Effector memory CD4-positive, alpha-beta T cell (primary cell): ENCODE measurements at regions not wholly inside any gene's neighbourhood (a gene's known extent, or its start where the extent isn't known, plus 50 kb on each side); places are given as distances from the start of the nearest gene placed in this dataset.
"Not testable (repeated sequence)": the region's sequence is repeated elsewhere in the genome, so short reads cannot be mapped to it uniquely, and the experiment has no call there.

Experiments
- DNase-seq, 3 donors: peaks; one replicate each; pipeline ENCODE4 v3.0.0-alpha.2; 2020
- H3K27ac ChIP-seq: 2 replicates; pipeline ENCODE4 v1.7.0; 2013; ENCODE audit warnings: mild to moderate bottlenecking, low read length, moderate library complexity; ENCODE audit not compliant: insufficient read depth, poor library complexity, severe bottlenecking
- H3K27me3 ChIP-seq: replicated peaks from 2 replicates; pipeline ENCODE4 v1.7.0; 2013; ENCODE audit warnings: mild to moderate bottlenecking, low read length; ENCODE audit not compliant: insufficient read depth, control insufficient read depth, poor library complexity, severe bottlenecking
- H3K36me3 ChIP-seq: 2 replicates; pipeline ENCODE4 v1.7.0; 2013; ENCODE audit warnings: mild to moderate bottlenecking, low read length, moderate library complexity; ENCODE audit not compliant: control insufficient read depth, insufficient read depth
- H3K4me1 ChIP-seq: 2 replicates; pipeline ENCODE4 v1.7.0; 2013; ENCODE audit warnings: low read length, mild to moderate bottlenecking; ENCODE audit not compliant: control insufficient read depth, insufficient read depth, poor library complexity, severe bottlenecking
- H3K4me3 ChIP-seq: 2 replicates; pipeline ENCODE4 v1.7.0; 2013; ENCODE audit warnings: low read length, low read depth, mild to moderate bottlenecking; ENCODE audit not compliant: insufficient read depth, poor library complexity, severe bottlenecking
- H3K9me3 ChIP-seq: 2 replicates; pipeline ENCODE4 v1.7.0; 2013; ENCODE audit warnings: mild to moderate bottlenecking, low read length, moderate library complexity; ENCODE audit not compliant: control insufficient read depth

- H3K4me3 ChIP-seq: no peak overlapping the region
- H3K9me3 ChIP-seq: no peaks in the 10 kb centered on the region
- DNase-seq: no peak
- H3K27me3 ChIP-seq: no peaks in the 10 kb centered on the region
- H3K36me3 ChIP-seq: no peaks in the 10 kb centered on the region
- H3K27ac ChIP-seq: no peak overlapping the region
- H3K4me1 ChIP-seq: no peaks in the 10 kb centered on the region
Observed at GRCh38 chr2:83826577-83826976, 632.5 kb downstream of the SUCLG1 start.

GRCh38 chr2:83823229-83823628 is 635.9 kb downstream of the SUCLG1 start:
- no peaks in the 10 kb centered on the region for H3K9me3 ChIP-seq
- no peaks in the 10 kb centered on the region for H3K27me3 ChIP-seq
- DNase-seq: no peak
- no peak overlapping the region for H3K27ac ChIP-seq
- H3K4me1 ChIP-seq: no peaks in the 10 kb centered on the region
- no peaks in the 10 kb centered on the region for H3K36me3 ChIP-seq
- no peak overlapping the region for H3K4me3 ChIP-seq

GRCh38 chr2:83817511-83817910 is 641.6 kb downstream of the SUCLG1 start:
- Histone ChIP-seq H3K36me3 (no peaks in the 10 kb centered on the region), H3K27ac (no peak overlapping the region), H3K4me1 (no peaks in the 10 kb centered on the region), H3K27me3 (no peaks in the 10 kb centered on the region), H3K4me3 (no peak overlapping the region), H3K9me3 (no peaks in the 10 kb centered on the region)
- no peak for DNase-seq

GRCh38 chr2:83808878-83809277 is 650.2 kb downstream of the SUCLG1 start:
- no peak for DNase-seq
- Histone ChIP-seq H3K9me3 (no peaks in the 10 kb centered on the region), H3K4me1 (no peaks in the 10 kb centered on the region), H3K4me3 (no peak overlapping the region), H3K27ac (no peak overlapping the region), H3K27me3 (no peaks in the 10 kb centered on the region), H3K36me3 (no peaks in the 10 kb centered on the region)

- no peaks in the 10 kb centered on the region for H3K27me3 ChIP-seq
- H3K4me1 ChIP-seq: no peaks in the 10 kb centered on the region
- no peak for DNase-seq
- no peaks in the 10 kb centered on the region for H3K9me3 ChIP-seq
- H3K36me3 ChIP-seq: no peaks in the 10 kb centered on the region
- H3K4me3 ChIP-seq: no peak overlapping the region
- H3K27ac ChIP-seq: no peak overlapping the region
Observed at GRCh38 chr2:83802604-83803003, 656.5 kb downstream of the SUCLG1 start.

- no peaks in the 10 kb centered on the region for H3K4me1 ChIP-seq
- H3K9me3 ChIP-seq: no peaks in the 10 kb centered on the region
- no peak for DNase-seq
- no peak overlapping the region for H3K27ac ChIP-seq
- H3K36me3 ChIP-seq: no peaks in the 10 kb centered on the region
- H3K27me3 ChIP-seq: no peaks in the 10 kb centered on the region
- H3K4me3 ChIP-seq: no peak overlapping the region
Observed at GRCh38 chr2:83795777-83796176, 663.3 kb downstream of the SUCLG1 start.

GRCh38 chr2:83790467-83790866 is 668.6 kb downstream of the SUCLG1 start:
- H3K9me3 ChIP-seq, H3K4me3 ChIP-seq, H3K36me3 ChIP-seq, H3K4me1 ChIP-seq, DNase-seq, H3K27ac ChIP-seq, H3K27me3 ChIP-seq: not testable (repeated sequence)

GRCh38 chr2:83789674-83790073 is 669.4 kb downstream of the SUCLG1 start:
- not testable (repeated sequence) for H3K36me3 ChIP-seq, H3K4me3 ChIP-seq, H3K27me3 ChIP-seq, DNase-seq, H3K9me3 ChIP-seq, H3K27ac ChIP-seq, H3K4me1 ChIP-seq

- not testable (repeated sequence) for H3K4me3 ChIP-seq, H3K9me3 ChIP-seq, H3K36me3 ChIP-seq, H3K4me1 ChIP-seq, DNase-seq, H3K27ac ChIP-seq, H3K27me3 ChIP-seq
Observed at GRCh38 chr2:83788938-83789566, 670.0 kb downstream of the SUCLG1 start.

- Histone ChIP-seq H3K4me1 (no peaks in the 10 kb centered on the region), H3K4me3 (no peak overlapping the region), H3K36me3 (no peaks in the 10 kb centered on the region), H3K9me3 (no peaks in the 10 kb centered on the region), H3K27ac (no peak overlapping the region), H3K27me3 (no peaks in the 10 kb centered on the region)
- no peak for DNase-seq
Observed at GRCh38 chr2:83787189-83787588, 671.9 kb downstream of the SUCLG1 start.
